ENCODE measurements at regions not wholly inside any gene's neighbourhood (a gene's known extent, or its start where the extent isn't known, plus 50 kb on each side); places are given as distances from the start of the nearest gene placed in this dataset.
A peak's percentile ranks its signal among the peaks of the same experiment; 100 is the strongest.

DNA sequence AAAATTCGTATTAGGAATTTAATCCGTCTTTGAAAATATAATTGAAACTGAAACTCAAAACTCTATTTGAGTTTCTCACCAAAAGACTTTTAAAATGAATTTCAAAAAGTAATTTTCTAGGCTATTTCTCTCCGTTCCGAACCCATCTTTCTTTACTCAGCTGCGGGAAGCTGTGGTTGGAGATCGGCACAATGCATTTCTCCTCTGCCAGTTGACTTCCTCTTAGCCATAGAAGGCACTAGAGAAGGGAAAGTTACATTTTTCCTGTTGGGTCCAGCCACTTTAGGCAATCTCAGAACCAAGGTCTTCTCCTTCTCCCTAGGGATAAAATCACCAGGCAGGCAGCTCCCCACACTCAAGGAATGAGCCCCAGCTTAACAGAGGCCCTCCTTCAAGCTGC, 133.6 kb upstream of the COL1A2 start:
- DNase-seq (ENCODE audit: extremely low read depth, low read depth, low spot score) = no peak

DNA sequence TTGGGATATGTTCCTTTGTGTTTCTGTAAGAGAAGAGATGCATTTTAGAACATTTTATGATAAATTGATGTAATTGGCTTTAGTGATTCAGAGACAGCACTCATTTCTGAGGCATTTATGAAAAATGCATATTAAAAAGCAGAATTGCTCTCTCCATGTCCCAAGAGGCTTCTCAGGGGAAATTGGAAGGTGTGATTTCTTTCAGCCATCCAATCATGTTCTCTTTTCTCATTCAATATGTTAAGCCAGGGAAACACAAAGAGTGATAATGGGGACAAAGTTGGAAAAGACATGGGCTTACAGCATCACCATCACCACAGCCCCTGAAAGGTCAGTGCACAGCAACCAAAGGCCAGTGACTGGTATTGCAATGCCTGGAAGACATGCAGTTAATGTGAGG, 129.9 kb upstream of the COL1A2 start:
- DNase-seq (ENCODE audit: extremely low read depth, low read depth, low spot score) = no peak

DNA sequence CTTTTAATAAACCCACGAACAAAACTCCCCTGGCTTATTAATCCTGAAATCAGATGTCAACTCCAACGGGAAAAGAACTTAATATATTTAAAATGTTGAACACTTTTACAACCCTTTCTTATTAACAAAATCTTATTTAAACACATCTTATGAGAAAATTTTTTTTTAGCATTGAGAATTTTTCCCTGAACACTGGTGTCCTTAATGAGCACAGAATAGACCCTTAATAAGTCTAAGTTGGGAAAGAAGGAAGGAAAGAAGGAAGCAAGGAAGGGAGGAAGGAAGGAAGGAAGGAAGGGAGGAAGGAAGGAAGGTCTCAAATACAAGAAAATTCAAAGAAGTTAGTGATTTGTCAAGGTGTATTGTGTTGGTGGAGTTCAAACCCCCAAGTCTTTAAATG, 129.2 kb upstream of the COL1A2 start:
- no peak for DNase-seq (ENCODE audit: extremely low read depth, low read depth, low spot score)

DNA sequence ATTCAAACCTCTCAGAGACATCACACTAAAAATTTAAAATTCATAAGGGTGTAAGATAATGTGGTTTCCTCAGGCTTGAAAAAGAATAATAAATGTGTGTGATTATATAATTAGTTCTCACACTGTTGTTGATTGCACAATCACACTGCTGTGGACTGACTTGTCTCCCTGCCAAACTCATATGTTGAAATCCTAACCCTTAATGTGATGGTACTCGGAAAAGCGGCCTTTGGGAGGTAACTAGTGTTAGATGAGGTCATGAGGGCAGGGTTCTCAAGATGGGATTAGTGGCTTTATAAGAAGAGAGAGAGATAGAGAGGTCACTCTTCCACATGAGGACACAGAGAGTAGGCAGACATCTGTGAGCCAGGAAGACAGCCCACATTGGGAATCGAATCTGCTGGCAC, 128.5 kb upstream of the COL1A2 start:
- no peak for DNase-seq (ENCODE audit: extremely low read depth, low read depth, low spot score)

DNA sequence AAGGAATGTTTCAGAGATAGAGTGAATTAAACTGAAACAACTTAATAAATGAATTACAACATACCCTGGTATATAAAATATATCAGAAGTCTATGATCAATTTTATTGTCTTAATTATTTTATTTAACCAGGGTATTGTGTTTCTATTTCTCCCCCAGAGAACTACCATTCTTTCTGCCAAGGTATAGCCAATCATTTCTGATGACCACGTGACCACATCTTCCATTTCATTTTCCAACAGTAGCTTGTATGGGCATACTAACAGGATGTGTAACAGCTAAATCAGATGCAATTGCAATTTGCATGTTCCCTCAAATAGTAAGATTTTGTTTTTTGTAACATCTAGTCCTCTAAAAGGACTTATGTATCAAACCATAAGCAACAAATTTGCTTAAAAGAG, 123.9 kb upstream of the COL1A2 start:
- no peak for DNase-seq (ENCODE audit: extremely low read depth, low read depth, low spot score)

DNA sequence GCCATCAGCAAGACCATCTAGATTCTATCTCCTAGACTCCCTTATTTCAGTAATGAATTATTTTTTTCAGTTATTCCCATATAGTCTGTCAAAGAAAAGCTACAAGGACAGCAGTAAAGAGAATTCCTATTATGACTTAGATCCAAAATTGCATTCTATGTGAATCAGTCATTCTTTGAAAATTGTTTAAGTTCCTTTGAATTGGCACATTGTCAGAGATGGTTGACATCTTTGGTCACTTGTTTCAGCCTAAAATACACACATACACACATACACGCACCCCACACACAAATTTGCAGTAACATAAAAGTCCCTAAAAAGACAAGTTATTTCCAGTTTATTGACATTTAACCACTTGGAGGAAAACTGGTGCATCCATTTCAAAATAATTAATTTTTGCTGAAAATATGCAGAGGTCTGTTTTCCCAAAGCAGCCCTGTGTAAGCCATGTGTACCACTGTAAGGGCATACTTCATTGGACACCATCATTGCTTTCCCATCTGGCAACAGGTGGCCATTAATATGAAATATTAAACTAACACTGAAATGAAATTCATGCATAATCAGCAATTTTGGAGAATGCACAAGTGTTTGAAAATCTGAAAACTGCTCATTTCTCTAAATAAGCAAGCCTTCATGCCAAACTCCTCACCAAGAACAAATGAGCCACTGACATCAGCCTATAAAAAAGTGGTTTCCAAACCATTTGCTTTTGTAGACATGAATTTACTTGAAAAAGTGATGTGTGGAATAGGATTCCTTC, 121.7 kb upstream of the COL1A2 start:
- DNase-seq (ENCODE audit: extremely low read depth, low read depth, low spot score) = no peak

GRCh38 chr7:94274828-94275227, 119.9 kb upstream of the COL1A2 start:
- no peak for DNase-seq (ENCODE audit: extremely low read depth, low read depth, low spot score)

DNA sequence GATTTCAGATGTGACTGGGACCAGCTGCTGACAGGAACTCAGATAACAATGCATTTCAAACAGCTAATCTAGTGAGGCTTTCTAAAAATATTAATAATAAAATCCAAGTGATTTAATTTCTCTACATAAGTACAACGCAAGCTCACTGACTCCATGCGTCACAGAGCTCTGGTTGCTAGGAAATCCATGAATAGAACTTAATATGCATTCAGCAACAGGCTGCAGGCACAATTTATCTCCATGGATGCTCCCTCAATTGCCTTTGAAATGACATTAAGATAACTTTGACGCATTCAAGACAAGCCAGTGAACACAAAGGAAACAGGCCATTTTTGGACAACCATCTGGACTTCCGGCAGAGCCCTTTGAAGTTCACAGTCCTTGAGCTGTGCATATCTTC, 118.7 kb upstream of the COL1A2 start:
- DNase-seq (ENCODE audit: extremely low read depth, low read depth, low spot score) = no peak

DNA sequence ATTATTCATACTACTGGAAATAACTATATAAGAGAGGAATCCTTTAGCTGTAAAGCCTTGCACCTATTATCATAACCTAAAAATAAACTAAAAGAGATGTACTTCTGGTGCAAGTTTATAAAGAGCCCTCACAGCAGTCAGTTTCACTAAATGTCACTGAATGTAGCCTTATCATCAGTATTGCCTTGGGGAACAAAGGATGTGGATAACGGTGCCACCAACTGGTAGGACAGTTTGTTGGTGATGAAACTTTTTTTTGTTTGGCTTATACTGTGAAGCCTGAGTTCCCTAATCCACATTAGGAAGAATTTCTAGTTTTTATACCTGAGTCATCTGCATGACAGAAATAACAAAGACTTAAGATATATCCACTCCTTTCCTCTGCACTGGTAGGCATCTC, 117.9 kb upstream of the COL1A2 start:
- no peak for DNase-seq (ENCODE audit: extremely low read depth, low read depth, low spot score)

DNA sequence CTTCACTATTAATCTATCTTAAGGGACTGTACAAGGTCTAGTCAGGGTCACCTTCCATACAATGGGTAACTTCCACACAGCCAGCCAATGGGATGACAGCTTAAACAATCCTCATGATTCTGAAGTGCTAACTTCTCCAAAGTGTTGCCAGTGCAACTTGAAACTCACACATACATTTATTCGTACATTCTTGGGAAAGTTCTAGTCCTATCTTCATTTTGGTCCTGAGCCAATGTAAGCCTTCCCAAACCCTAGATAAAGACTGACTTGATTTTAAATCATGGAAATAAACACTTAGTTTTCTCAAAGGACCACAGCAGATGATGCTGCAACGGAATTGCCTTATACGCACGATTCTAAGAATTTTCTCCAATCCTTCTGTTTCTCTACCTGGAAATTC, 117.5 kb upstream of the COL1A2 start:
- no peak for DNase-seq (ENCODE audit: extremely low read depth, low read depth, low spot score)

- DNase-seq (ENCODE audit: extremely low read depth, low read depth, low spot score) = no peak
Observed at GRCh38 chr7:94280851-94281250, 113.8 kb upstream of the COL1A2 start.

GRCh38 chr7:94284104-94284503, 110.6 kb upstream of the COL1A2 start:
- no peak for DNase-seq (ENCODE audit: extremely low read depth, low read depth, low spot score)

DNA sequence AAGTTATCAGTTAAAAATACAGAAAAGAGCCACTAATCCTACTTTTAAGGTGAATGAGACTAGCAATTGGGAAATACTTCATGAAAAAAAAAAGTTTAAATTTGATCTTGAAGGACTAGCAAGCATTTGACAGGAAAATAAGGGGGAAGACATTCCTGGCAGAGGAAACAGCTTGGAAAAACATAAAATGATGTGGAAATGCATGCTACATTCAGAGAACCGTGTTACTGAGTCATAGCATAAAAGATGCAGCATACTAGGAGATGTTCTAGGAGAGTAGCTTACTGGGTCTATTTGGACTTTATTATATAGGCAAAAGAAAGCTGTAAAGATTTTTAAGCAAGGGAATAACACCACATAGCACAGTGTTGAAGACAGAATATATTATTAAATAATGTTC, 108.6 kb upstream of the COL1A2 start:
- DNase-seq (ENCODE audit: extremely low read depth, low read depth, low spot score) = no peak

DNA sequence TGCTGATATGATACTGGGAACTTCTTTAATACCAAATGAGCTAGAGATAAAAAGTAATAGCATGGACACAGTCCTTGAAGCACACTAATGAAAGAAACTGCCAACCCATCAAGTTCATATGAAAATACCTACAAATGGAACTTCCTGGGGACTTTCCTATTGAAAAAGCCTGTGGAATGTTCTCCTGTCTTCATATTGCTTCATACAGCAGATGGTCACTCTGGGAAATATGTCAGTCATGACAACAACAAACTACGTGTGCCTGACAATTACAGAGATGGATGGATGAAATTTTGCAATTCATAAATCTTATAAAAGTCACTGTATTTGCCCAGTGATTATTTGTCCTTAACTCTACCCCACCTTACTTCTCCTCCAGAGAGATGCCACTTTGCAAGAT, 106.6 kb upstream of the COL1A2 start:
- no peak for DNase-seq (ENCODE audit: extremely low read depth, low read depth, low spot score)

GRCh38 chr7:94289071-94289470, 105.6 kb upstream of the COL1A2 start:
- DNase-seq (ENCODE audit: extremely low read depth, low read depth, low spot score) = peak; percentile 79

GRCh38 chr7:94294471-94295131, 100.1 kb upstream of the COL1A2 start:
- no peak for DNase-seq (ENCODE audit: extremely low read depth, low read depth, low spot score)

- DNase-seq (ENCODE audit: extremely low read depth, low read depth, low spot score) = no peak
Observed at GRCh38 chr7:94295850-94296249, 98.8 kb upstream of the COL1A2 start.

GRCh38 chr7:94296881-94297280, 97.8 kb upstream of the COL1A2 start:
- no peak for DNase-seq (ENCODE audit: extremely low read depth, low read depth, low spot score)

DNA sequence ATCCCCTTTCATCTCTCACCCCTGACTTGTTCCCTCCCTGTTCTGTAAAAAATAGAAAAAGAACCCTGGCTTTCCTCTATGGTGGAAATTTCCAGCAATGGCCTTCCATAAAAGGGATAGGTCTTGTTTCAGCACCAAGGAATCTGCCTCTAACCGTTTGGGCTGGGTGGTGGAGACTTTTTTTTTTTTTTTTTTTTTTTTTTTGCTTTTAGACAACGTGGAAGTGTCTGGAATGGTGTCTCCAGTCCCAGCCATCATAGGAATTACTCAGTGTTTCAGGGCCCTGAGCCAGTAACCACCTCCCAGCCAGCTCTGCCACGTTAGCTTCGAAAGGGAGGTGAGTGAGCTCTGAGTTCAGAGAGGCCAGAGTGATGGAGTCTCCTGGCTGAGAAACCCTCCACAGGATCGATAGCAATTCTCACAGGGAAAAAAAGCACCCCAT, 97.3 kb upstream of the COL1A2 start:
- DNase-seq (ENCODE audit: extremely low read depth, low read depth, low spot score) = no peak

GRCh38 chr7:94298943-94299342, 95.8 kb upstream of the COL1A2 start:
- DNase-seq (ENCODE audit: extremely low read depth, low read depth, low spot score) = no peak

DNA sequence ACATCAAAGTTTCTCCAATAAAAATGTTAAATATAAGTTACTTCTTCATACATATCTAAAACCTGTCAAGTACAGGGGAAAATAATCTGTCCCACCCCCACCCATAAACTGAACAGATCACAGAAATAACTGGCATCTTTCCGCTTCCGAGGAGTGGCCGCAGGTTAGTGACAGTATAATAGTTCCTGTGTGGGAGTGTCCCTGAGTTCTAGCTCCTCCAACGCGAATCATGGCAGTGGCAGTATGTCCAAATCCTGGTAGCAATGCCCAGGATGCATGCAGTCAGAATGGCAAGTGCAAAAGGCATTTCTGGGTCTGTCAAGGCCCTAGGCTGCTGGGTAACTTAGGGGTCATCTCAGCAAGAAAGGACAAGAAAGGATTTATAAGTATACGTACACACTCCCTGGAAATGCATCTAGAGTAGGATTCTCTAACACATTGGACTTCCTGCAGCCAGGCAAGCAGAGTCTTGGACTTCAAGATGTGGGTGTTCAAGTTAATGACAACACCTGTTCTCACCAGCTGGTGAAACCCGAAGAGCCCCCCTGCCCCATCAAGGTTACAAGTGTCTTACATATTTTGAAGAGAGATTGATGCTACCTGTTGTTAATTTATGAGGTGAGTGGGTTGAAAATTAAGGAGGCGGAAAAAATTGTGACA, 94.4 kb upstream of the COL1A2 start:
- no peak for DNase-seq (ENCODE audit: extremely low read depth, low read depth, low spot score)

DNA sequence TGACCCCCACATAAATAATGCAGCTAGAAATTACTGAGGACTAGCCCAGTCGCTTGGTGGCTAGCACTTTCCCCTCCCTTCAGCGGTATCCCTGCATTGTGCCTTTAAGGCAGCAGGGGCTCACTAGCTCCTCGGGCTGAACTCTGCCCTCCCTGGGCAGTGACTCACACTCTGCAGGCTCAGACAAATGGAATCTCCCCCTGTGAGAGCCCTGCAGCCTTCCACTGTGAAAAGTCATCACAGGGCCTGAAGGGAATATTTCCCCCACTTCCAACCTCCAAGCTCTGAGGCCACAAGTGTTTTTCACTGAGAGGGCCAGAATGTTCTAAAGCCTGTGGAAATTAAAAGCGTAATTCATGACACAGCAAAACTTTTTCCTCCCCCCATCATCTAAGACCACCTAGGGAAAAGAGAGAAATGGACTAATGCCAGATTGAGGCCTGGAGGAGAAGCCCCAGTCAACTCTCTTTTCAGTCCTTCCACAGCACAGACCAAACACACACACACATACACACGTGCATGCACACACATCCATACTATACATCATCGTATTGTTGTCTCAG, 93.6 kb upstream of the COL1A2 start:
- peak; percentile 62 for DNase-seq (ENCODE audit: extremely low read depth, low read depth, low spot score)

Data from glomerular endothelial cell (primary cell).